ENCODE measurements at regions not wholly inside any gene's neighbourhood (a gene's known extent, or its start where the extent isn't known, plus 50 kb on each side); places are given as distances from the start of the nearest gene placed in this dataset.

GRCh38 chr12:128131955-128132354 is 135.0 kb upstream of the TMEM132C start:
- no peak for DNase-seq (ENCODE audit: low read depth)
- TF ChIP-seq CTCF (IDR thresholded peaks at IDR 0.05; ENCODE audit: insufficient read depth, low read length), result no peak
- no peak overlapping the region for H3K4me3 ChIP-seq (ENCODE audit: low read depth, low read length)

- TF ChIP-seq CTCF (IDR thresholded peaks at IDR 0.05; ENCODE audit: insufficient read depth, low read length), result no peak
- no peak overlapping the region for H3K4me3 ChIP-seq (ENCODE audit: low read depth, low read length)
- no peak for DNase-seq (ENCODE audit: low read depth)
Measured at GRCh38 chr12:128133321-128134073, 133.5 kb upstream of the TMEM132C start.

GRCh38 chr12:128137140-128137539 is 129.8 kb upstream of the TMEM132C start:
- no peak for DNase-seq (ENCODE audit: low read depth)
- no peak for TF ChIP-seq CTCF (IDR thresholded peaks at IDR 0.05; ENCODE audit: insufficient read depth, low read length)
- no peak overlapping the region for H3K4me3 ChIP-seq (ENCODE audit: low read depth, low read length)

- no peak for TF ChIP-seq CTCF (IDR thresholded peaks at IDR 0.05; ENCODE audit: insufficient read depth, low read length)
- no peak overlapping the region for H3K4me3 ChIP-seq (ENCODE audit: low read depth, low read length)
- DNase-seq (ENCODE audit: low read depth), result no peak
Measured at GRCh38 chr12:128138125-128138524, 128.8 kb upstream of the TMEM132C start.

- no peak for DNase-seq (ENCODE audit: low read depth)
- no peak overlapping the region for H3K4me3 ChIP-seq (ENCODE audit: low read depth, low read length)
- TF ChIP-seq CTCF (IDR thresholded peaks at IDR 0.05; ENCODE audit: insufficient read depth, low read length), result no peak
Measured at GRCh38 chr12:128140551-128140950, 126.4 kb upstream of the TMEM132C start.

GRCh38 chr12:128150961-128151360 is 116.0 kb upstream of the TMEM132C start:
- DNase-seq (ENCODE audit: low read depth), result no peak
- no peak overlapping the region for H3K4me3 ChIP-seq (ENCODE audit: low read depth, low read length)
- TF ChIP-seq CTCF (IDR thresholded peaks at IDR 0.05; ENCODE audit: insufficient read depth, low read length), result no peak

- no peak overlapping the region for H3K4me3 ChIP-seq (ENCODE audit: low read depth, low read length)
- DNase-seq (ENCODE audit: low read depth), result no peak
- no peak for TF ChIP-seq CTCF (IDR thresholded peaks at IDR 0.05; ENCODE audit: insufficient read depth, low read length)
Measured at GRCh38 chr12:128155571-128155970, 111.4 kb upstream of the TMEM132C start.

Measured in fibroblast of the aortic adventitia (primary cell).